ENCODE measurements at regions not wholly inside any gene's neighbourhood (a gene's known extent, or its start where the extent isn't known, plus 50 kb on each side); places are given as distances from the start of the nearest gene placed in this dataset.
"Not testable (repeated sequence)": the region's sequence is repeated elsewhere in the genome, so short reads cannot be mapped to it uniquely, and the experiment has no call there.

- peak overlapping the region; percentile 91 for H3K4me3 ChIP-seq (ENCODE audit: low read length)
- DNase-seq (ENCODE audit: low read depth, low spot score), result peak; percentile 51
These were observed 218.2 kb downstream of the OR2B2 start for GRCh38 chr6:27693766-27694546.

- not testable (repeated sequence) for DNase-seq (ENCODE audit: low read depth, low spot score); H3K4me3 ChIP-seq (ENCODE audit: low read length)
These were observed 219.2 kb upstream of the ZNF184 start for GRCh38 chr6:27692133-27692532.

- peak; percentile 96 for DNase-seq (ENCODE audit: low read depth, low spot score)
- peak overlapping the region; percentile 81 for H3K4me3 ChIP-seq (ENCODE audit: low read length)
These were observed 215.2 kb upstream of the ZNF184 start for GRCh38 chr6:27688014-27688586.

- DNase-seq (ENCODE audit: low read depth, low spot score), result peak; percentile 90
These were observed 214.5 kb upstream of the ZNF184 start for GRCh38 chr6:27687154-27688013.

GRCh38 chr6:27685279-27685678 lies 212.4 kb upstream of the ZNF184 start:
- H3K4me3 ChIP-seq (ENCODE audit: low read length), result no peak overlapping the region
- no peak for DNase-seq (ENCODE audit: low read depth, low spot score)

More at GRCh38 chr6:27687154-27688013, 214.5 kb upstream of the ZNF184 start:
- peak overlapping the region; percentile 81 for H3K4me3 ChIP-seq (ENCODE audit: low read length)

- DNase-seq (ENCODE audit: low read depth, low spot score), result peak; percentile 84
- no peak overlapping the region for H3K4me3 ChIP-seq (ENCODE audit: low read length)
These were observed 211.6 kb upstream of the ZNF184 start for GRCh38 chr6:27684264-27685211.

- no peak overlapping the region for H3K4me3 ChIP-seq (ENCODE audit: low read length)
- no peak for DNase-seq (ENCODE audit: low read depth, low spot score)
These were observed 207.2 kb upstream of the ZNF184 start for GRCh38 chr6:27679964-27680694.

GRCh38 chr6:27679308-27679963 lies 206.5 kb upstream of the ZNF184 start:
- H3K4me3 ChIP-seq (ENCODE audit: low read length), result no peak overlapping the region
- no peak for DNase-seq (ENCODE audit: low read depth, low spot score)

- no peak overlapping the region for H3K4me3 ChIP-seq (ENCODE audit: low read length)
- no peak for DNase-seq (ENCODE audit: low read depth, low spot score)
These were observed 205.6 kb upstream of the ZNF184 start for GRCh38 chr6:27678469-27678868.

GRCh38 chr6:27674882-27675281 lies 202.0 kb upstream of the ZNF184 start:
- DNase-seq (ENCODE audit: low read depth, low spot score), result no peak
- no peak overlapping the region for H3K4me3 ChIP-seq (ENCODE audit: low read length)

- no peak for DNase-seq (ENCODE audit: low read depth, low spot score)
- no peak overlapping the region for H3K4me3 ChIP-seq (ENCODE audit: low read length)
These were observed 199.4 kb upstream of the ZNF184 start for GRCh38 chr6:27672113-27672799.

- no peak for DNase-seq (ENCODE audit: low read depth, low spot score)
- peak overlapping the region; percentile 39 for H3K4me3 ChIP-seq (ENCODE audit: low read length)
These were observed 196.9 kb upstream of the ZNF184 start for GRCh38 chr6:27669624-27670301.

- no peak for DNase-seq (ENCODE audit: low read depth, low spot score)
- H3K4me3 ChIP-seq (ENCODE audit: low read length), result peak overlapping the region; percentile 39
These were observed 196.4 kb upstream of the ZNF184 start for GRCh38 chr6:27669295-27669623.

GRCh38 chr6:27668442-27669294 lies 195.8 kb upstream of the ZNF184 start:
- peak overlapping the region; percentile 39 for H3K4me3 ChIP-seq (ENCODE audit: low read length)
- DNase-seq (ENCODE audit: low read depth, low spot score), result peak; percentile 68

- DNase-seq (ENCODE audit: low read depth, low spot score), result no peak
These were observed 194.9 kb upstream of the ZNF184 start for GRCh38 chr6:27667657-27668441.

More at GRCh38 chr6:27667657-27668441, 194.9 kb upstream of the ZNF184 start:
- H3K4me3 ChIP-seq (ENCODE audit: low read length), result no peak overlapping the region

Data from Jurkat, Clone E6-1 (cell line).